ENCODE measurements at regions not wholly inside any gene's neighbourhood (a gene's known extent, or its start where the extent isn't known, plus 50 kb on each side); places are given as distances from the start of the nearest gene placed in this dataset.

- Histone ChIP-seq H3K4me3 (ENCODE audit: low read depth, low read length) (no peak overlapping the region), H3K4me1 (ENCODE audit: control insufficient read depth, insufficient read depth, low read length) (no peaks in the 10 kb centered on the region), H3K27ac (ENCODE audit: low read depth, low read length) (no peak overlapping the region), H3K9me3 (ENCODE audit: control insufficient read depth, insufficient read depth, low read length) (no peaks in the 10 kb centered on the region), H3K36me3 (ENCODE audit: control insufficient read depth, insufficient read depth, low read length) (no peaks in the 10 kb centered on the region), H3K27me3 (ENCODE audit: control insufficient read depth, insufficient read depth, low read length) (no peaks in the 10 kb centered on the region)
- no CpG with 5 or more reads among the region's 3 CpGs for WGBS (ENCODE audit: insufficient coverage)
- no peak for DNase-seq (ENCODE audit: low read depth in 4 of 6, low spot score in 6 of 6)
Measured at GRCh38 chr4:110367156-110367555, 108.8 kb upstream of the ENPEP start.

DNA sequence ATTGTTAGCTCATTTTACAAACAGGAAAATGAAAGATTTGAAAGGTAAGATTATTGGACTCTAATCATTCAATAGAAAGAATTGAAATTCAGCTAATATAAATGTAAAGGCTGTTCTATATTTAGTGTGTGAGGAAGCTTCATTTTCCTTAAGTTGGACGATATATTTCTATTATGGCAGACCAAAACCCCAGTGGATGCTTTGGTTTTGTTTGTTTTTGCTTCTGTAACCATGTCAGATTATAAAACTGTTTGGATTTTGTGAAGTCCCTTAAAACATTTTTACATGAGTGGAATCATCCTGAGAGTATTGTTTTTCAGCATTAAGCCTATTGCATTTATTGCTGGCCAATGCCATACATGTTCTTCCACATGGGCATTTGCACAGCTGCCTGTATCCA lies 110.2 kb upstream of the ENPEP start:
- H3K27ac ChIP-seq (ENCODE audit: low read depth, low read length): no peak overlapping the region
- no peaks in the 10 kb centered on the region for H3K27me3 ChIP-seq (ENCODE audit: control insufficient read depth, insufficient read depth, low read length)
- no peaks in the 10 kb centered on the region for H3K4me1 ChIP-seq (ENCODE audit: control insufficient read depth, insufficient read depth, low read length)
- no peak for DNase-seq (ENCODE audit: low read depth in 4 of 6, low spot score in 6 of 6)
- H3K36me3 ChIP-seq (ENCODE audit: control insufficient read depth, insufficient read depth, low read length): no peaks in the 10 kb centered on the region
- H3K9me3 ChIP-seq (ENCODE audit: control insufficient read depth, insufficient read depth, low read length): no peaks in the 10 kb centered on the region
- WGBS (ENCODE audit: insufficient coverage): no CpG with 5 or more reads among the region's 1 CpG
- H3K4me3 ChIP-seq (ENCODE audit: low read depth, low read length): no peak overlapping the region

DNA sequence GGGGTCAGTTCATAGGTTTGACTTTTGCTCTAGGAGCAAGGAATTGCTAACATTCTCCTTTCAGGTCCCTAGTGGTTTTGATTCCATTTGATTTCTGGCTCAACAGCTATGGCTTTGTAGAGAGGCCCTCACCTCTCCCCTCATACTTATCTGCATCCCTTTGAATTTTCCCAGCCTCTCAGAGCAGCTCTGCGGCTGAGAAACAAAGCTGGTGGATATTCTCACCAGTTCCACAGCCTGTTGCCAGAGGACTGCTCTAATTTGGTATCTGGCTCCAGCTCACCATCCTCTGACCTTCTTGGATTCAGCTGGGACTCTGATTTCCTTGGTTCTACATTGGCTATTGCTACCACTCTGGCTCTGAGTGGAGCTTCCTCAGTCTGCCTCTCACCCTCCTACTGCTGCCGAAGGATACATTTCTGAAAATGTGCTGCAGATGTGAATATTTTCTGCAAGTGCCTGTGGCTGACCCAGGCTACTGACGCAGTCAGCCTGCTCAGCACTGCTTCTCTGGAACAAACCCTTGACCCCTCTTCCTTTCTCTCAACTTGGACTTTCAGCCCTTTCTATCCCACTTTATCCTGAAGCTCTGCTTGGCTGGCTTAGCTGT lies 110.9 kb upstream of the ENPEP start:
- no peaks in the 10 kb centered on the region for H3K4me1 ChIP-seq (ENCODE audit: control insufficient read depth, insufficient read depth, low read length)
- peak overlapping the region; percentile 18 for H3K27ac ChIP-seq (ENCODE audit: low read depth, low read length)
- H3K4me3 ChIP-seq (ENCODE audit: low read depth, low read length): no peak overlapping the region
- no peaks in the 10 kb centered on the region for H3K27me3 ChIP-seq (ENCODE audit: control insufficient read depth, insufficient read depth, low read length)
- H3K9me3 ChIP-seq (ENCODE audit: control insufficient read depth, insufficient read depth, low read length): no peaks in the 10 kb centered on the region
- no peaks in the 10 kb centered on the region for H3K36me3 ChIP-seq (ENCODE audit: control insufficient read depth, insufficient read depth, low read length)
- peak in 1 of 6 donors; percentile 16 for DNase-seq (ENCODE audit: low read depth in 4 of 6, low spot score in 6 of 6)
- 70% methylated on average over 2 of the region's 3 CpGs for WGBS (ENCODE audit: insufficient coverage)

DNA sequence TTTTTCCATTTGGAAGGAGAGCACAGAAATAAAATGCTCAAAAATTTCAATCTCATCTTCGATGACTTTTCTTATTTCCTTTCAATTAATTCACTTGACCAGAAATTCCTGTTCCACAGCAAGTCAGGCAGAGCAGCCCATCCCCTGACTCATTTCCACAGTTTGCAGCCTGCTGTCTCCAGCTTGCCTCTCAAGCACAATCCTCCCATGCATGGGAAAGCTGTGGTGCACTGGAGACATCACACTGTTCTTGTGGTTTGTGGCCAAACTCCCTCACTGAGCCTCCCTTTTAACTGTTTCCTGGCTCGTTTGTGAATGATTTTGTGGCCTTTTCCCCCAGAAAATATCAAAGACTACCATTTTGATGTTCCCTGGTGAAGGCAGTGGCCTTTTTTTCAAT lies 114.0 kb upstream of the ENPEP start:
- no peaks in the 10 kb centered on the region for H3K36me3 ChIP-seq (ENCODE audit: control insufficient read depth, insufficient read depth, low read length)
- WGBS (ENCODE audit: insufficient coverage): 67% methylated on average over 1 of the region's 2 CpGs
- H3K27me3 ChIP-seq (ENCODE audit: control insufficient read depth, insufficient read depth, low read length): no peaks in the 10 kb centered on the region
- H3K27ac ChIP-seq (ENCODE audit: low read depth, low read length): no peak overlapping the region
- H3K9me3 ChIP-seq (ENCODE audit: control insufficient read depth, insufficient read depth, low read length): no peaks in the 10 kb centered on the region
- no peaks in the 10 kb centered on the region for H3K4me1 ChIP-seq (ENCODE audit: control insufficient read depth, insufficient read depth, low read length)
- DNase-seq (ENCODE audit: low read depth in 4 of 6, low spot score in 6 of 6): peak in 2 of 6 donors; percentile 12 to 16
- no peak overlapping the region for H3K4me3 ChIP-seq (ENCODE audit: low read depth, low read length)

GRCh38 chr4:110359076-110359475 lies 116.9 kb upstream of the ENPEP start:
- Histone ChIP-seq H3K36me3 (ENCODE audit: control insufficient read depth, insufficient read depth, low read length) (no peaks in the 10 kb centered on the region), H3K4me3 (ENCODE audit: low read depth, low read length) (no peak overlapping the region), H3K27me3 (ENCODE audit: control insufficient read depth, insufficient read depth, low read length) (no peaks in the 10 kb centered on the region), H3K27ac (ENCODE audit: low read depth, low read length) (no peak overlapping the region), H3K9me3 (ENCODE audit: control insufficient read depth, insufficient read depth, low read length) (no peaks in the 10 kb centered on the region), H3K4me1 (ENCODE audit: control insufficient read depth, insufficient read depth, low read length) (no peaks in the 10 kb centered on the region)
- no CpG with 5 or more reads among the region's 1 CpG for WGBS (ENCODE audit: insufficient coverage)
- DNase-seq (ENCODE audit: low read depth in 4 of 6, low spot score in 6 of 6): no peak

DNA sequence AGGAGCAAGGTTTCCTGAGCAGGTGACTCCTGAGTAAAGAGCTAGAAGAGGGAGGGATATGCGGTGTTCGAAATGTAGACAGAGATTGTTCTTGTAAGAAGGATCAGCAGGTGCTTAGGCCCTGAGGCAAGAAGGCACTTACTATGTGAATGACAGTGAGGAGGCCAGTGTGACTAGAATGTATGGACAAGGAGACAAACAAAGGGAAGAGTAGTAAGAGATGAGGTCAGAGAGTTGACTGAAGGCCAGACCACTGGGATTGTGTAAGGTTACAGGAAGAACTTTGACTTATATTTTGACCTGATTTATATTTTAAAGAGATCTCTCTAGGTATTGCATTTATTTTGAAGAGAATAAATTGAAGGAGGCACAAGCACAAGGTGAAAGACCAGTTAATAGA lies 118.4 kb upstream of the ENPEP start:
- Histone ChIP-seq H3K36me3 (ENCODE audit: control insufficient read depth, insufficient read depth, low read length) (no peaks in the 10 kb centered on the region), H3K27ac (ENCODE audit: low read depth, low read length) (no peak overlapping the region), H3K9me3 (ENCODE audit: control insufficient read depth, insufficient read depth, low read length) (no peaks in the 10 kb centered on the region), H3K4me1 (ENCODE audit: control insufficient read depth, insufficient read depth, low read length) (no peaks in the 10 kb centered on the region), H3K4me3 (ENCODE audit: low read depth, low read length) (no peak overlapping the region), H3K27me3 (ENCODE audit: control insufficient read depth, insufficient read depth, low read length) (no peaks in the 10 kb centered on the region)
- WGBS (ENCODE audit: insufficient coverage): 100% methylated on average over 2 of the region's 2 CpGs
- DNase-seq (ENCODE audit: low read depth in 4 of 6, low spot score in 6 of 6): no peak

DNA sequence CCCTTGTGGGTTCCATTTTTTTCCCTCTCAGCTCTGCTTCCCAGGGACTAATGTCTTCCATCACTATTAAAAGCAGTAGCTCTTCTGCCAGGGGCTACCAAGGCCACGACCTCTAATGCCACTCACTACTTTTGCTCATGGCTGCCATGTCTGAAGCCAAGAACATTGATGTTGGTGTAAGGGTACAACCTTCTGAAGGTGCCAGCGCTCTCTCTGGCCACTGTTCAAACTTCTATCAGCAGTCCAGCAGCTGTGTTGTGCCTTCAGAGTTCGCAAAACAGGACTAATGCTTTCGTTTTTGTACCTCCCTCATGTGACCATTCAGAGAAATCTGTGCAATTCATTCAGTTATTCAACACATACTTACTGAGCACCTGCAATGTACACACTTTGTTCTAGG lies 121.5 kb upstream of the ENPEP start:
- H3K36me3 ChIP-seq (ENCODE audit: control insufficient read depth, insufficient read depth, low read length): no peaks in the 10 kb centered on the region
- DNase-seq (ENCODE audit: low read depth in 4 of 6, low spot score in 6 of 6): no peak
- 67% methylated on average over 3 of the region's 4 CpGs for WGBS (ENCODE audit: insufficient coverage)
- H3K4me3 ChIP-seq (ENCODE audit: low read depth, low read length): no peak overlapping the region
- H3K27ac ChIP-seq (ENCODE audit: low read depth, low read length): no peak overlapping the region
- no peaks in the 10 kb centered on the region for H3K27me3 ChIP-seq (ENCODE audit: control insufficient read depth, insufficient read depth, low read length)
- no peaks in the 10 kb centered on the region for H3K9me3 ChIP-seq (ENCODE audit: control insufficient read depth, insufficient read depth, low read length)
- H3K4me1 ChIP-seq (ENCODE audit: control insufficient read depth, insufficient read depth, low read length): no peaks in the 10 kb centered on the region

- no peaks in the 10 kb centered on the region for H3K36me3 ChIP-seq (ENCODE audit: control insufficient read depth, insufficient read depth, low read length)
- no peak overlapping the region for H3K27ac ChIP-seq (ENCODE audit: low read depth, low read length)
- H3K4me3 ChIP-seq (ENCODE audit: low read depth, low read length): no peak overlapping the region
- no peaks in the 10 kb centered on the region for H3K9me3 ChIP-seq (ENCODE audit: control insufficient read depth, insufficient read depth, low read length)
- H3K4me1 ChIP-seq (ENCODE audit: control insufficient read depth, insufficient read depth, low read length): no peaks in the 10 kb centered on the region
- no peak for DNase-seq (ENCODE audit: low read depth in 4 of 6, low spot score in 6 of 6)
- WGBS (ENCODE audit: insufficient coverage): 100% methylated on average over 1 of the region's 5 CpGs
- H3K27me3 ChIP-seq (ENCODE audit: control insufficient read depth, insufficient read depth, low read length): no peaks in the 10 kb centered on the region
Measured at GRCh38 chr4:110352670-110353442, 123.1 kb upstream of the ENPEP start.

DNA sequence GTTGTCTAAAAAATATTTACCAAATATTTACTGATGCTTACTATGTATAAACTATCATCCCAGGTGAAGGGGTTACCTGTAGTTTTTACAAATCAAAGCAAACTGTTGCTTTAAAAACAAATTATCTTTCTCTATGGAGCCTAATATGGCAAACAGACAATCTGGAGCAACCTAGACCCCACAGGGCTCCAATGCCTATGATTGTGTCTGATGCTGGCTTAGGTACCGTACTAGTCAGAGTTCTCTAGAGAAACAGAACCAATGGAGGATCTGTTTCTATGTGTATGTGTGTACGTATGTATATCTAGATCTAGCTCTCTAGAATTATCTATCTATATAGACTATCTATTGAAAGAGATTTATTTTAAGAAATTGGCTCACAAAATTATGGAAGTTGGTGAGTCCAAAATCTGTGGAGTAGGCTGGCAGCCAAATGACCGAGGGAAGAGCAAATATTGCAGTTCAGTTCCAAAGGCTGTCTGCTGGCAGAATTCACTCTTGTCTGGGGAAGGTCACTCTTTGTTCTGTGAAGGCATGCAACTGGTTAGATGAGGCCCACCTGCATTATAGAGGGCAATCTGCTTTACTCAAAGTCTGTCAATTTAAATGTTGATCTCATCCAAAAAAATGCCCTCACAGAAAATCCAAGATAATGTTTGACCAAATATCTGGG lies 127.1 kb upstream of the ENPEP start:
- Histone ChIP-seq H3K27me3 (ENCODE audit: control insufficient read depth, insufficient read depth, low read length) (no peaks in the 10 kb centered on the region), H3K4me1 (ENCODE audit: control insufficient read depth, insufficient read depth, low read length) (no peaks in the 10 kb centered on the region), H3K27ac (ENCODE audit: low read depth, low read length) (no peak overlapping the region), H3K9me3 (ENCODE audit: control insufficient read depth, insufficient read depth, low read length) (no peaks in the 10 kb centered on the region), H3K36me3 (ENCODE audit: control insufficient read depth, insufficient read depth, low read length) (no peaks in the 10 kb centered on the region), H3K4me3 (ENCODE audit: low read depth, low read length) (no peak overlapping the region)
- DNase-seq (ENCODE audit: low read depth in 4 of 6, low spot score in 6 of 6): no peak
- WGBS (ENCODE audit: insufficient coverage): 78% methylated on average over 1 of the region's 3 CpGs

DNA sequence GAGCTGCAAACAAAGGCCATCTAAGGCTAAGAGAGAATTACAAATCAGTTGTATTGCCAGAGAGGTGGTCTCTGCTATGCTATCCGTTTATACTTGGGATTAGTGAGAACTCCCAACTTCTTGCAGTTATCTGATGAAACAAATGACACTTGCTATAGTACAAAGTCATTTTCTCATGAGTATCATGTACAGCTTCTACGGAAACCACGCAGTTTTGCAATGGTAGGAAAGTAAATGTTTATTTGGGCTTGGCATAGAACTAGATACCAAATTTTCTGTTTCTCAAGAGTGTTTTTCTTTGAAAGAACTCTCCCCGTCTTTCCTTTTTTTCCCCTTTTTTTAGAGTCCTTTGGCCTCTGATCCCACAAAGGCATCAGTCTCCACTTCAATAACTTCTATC lies 128.2 kb upstream of the ENPEP start:
- Histone ChIP-seq H3K4me1 (ENCODE audit: control insufficient read depth, insufficient read depth, low read length) (no peaks in the 10 kb centered on the region), H3K27ac (ENCODE audit: low read depth, low read length) (no peak overlapping the region), H3K4me3 (ENCODE audit: low read depth, low read length) (no peak overlapping the region), H3K27me3 (ENCODE audit: control insufficient read depth, insufficient read depth, low read length) (no peaks in the 10 kb centered on the region), H3K36me3 (ENCODE audit: control insufficient read depth, insufficient read depth, low read length) (no peaks in the 10 kb centered on the region), H3K9me3 (ENCODE audit: control insufficient read depth, insufficient read depth, low read length) (no peaks in the 10 kb centered on the region)
- DNase-seq (ENCODE audit: low read depth in 4 of 6, low spot score in 6 of 6): no peak
- no CpG with 5 or more reads among the region's 4 CpGs for WGBS (ENCODE audit: insufficient coverage)
